T-helper 2 cell (primary cell): ENCODE measurements at regions not wholly inside any gene's neighbourhood (a gene's known extent, or its start where the extent isn't known, plus 50 kb on each side); places are given as distances from the start of the nearest gene placed in this dataset.

Source experiments
- DNase-seq, 5 experiments: peaks; one replicate each; pipeline versions ENCODE4 v3.0.0 to v3.0.0-alpha.2; 2012 to 2022

- DNase-seq: no peak
Observed at GRCh38 chr16:6562986-6563385, 769.7 kb upstream of the RBFOX1 start.

GRCh38 chr16:6560306-6561100 is 772.1 kb upstream of the RBFOX1 start:
- DNase-seq: no peak

GRCh38 chr16:6558661-6559060 is 774.0 kb upstream of the RBFOX1 start:
- no peak for DNase-seq

- no peak for DNase-seq
Observed at GRCh38 chr16:6558126-6558525, 774.5 kb upstream of the RBFOX1 start.

GRCh38 chr16:6557353-6558023 is 775.2 kb upstream of the RBFOX1 start:
- no peak for DNase-seq

GRCh38 chr16:6549415-6549814 is 783.2 kb upstream of the RBFOX1 start:
- no peak for DNase-seq

DNA sequence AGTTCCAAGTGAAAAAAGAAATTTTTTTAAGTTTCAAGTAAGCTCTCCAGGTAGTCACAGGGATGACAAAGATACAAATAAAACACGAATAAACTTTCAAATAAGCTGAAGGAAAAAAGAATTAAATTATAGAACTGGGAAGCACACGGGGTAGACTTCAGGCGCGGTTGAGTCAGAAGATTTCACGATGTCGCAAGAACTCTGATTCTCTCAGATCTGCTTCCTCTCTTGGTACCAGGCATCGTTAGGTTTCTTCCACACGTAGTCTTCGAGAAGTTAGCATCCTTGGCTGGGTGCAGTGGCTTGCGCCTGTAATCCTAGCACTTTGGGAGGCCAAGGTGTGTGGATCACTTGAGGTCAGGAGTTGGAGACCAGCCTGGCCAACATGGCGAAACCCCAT is 784.1 kb upstream of the RBFOX1 start:
- DNase-seq: no peak

DNA sequence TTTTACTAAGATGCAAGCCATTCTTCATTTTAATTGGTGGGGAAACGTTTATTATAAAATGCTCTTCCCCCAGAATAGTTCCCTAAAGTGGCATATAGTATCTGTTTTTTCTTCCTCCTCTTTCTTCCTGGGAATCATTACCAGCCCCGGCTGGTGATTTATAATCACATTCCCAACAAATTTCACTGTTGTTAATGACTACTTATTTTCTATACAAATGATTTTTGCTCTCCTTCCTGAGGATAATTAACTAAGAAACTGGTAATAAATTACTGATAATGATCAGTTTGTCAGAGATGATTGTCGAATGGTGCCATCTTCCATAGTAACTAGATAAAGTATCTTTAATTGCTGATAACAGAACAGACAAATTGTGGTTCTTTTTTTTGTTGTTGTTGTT is 785.5 kb upstream of the RBFOX1 start:
- DNase-seq: no peak

GRCh38 chr16:6545329-6545728 is 787.3 kb upstream of the RBFOX1 start:
- no peak for DNase-seq

DNA sequence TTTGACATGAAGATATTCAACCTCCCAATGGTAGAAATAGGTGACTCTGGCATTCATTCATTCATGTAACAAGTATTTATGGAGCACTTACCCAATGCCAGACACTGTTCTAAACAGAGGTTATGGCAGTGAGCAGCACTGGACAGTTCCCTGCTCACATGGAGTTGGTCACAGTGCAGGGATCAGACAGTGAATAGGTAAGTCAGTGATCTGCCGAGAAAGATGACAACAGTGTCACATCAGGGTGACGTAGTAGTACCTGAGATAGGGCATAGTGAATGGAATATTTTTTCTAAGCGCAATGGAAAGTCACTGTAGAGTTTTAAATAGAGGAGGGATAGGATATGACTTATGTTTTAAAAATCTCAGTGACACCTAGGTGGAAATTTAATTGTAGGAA is 791.4 kb upstream of the RBFOX1 start:
- no peak for DNase-seq

DNA sequence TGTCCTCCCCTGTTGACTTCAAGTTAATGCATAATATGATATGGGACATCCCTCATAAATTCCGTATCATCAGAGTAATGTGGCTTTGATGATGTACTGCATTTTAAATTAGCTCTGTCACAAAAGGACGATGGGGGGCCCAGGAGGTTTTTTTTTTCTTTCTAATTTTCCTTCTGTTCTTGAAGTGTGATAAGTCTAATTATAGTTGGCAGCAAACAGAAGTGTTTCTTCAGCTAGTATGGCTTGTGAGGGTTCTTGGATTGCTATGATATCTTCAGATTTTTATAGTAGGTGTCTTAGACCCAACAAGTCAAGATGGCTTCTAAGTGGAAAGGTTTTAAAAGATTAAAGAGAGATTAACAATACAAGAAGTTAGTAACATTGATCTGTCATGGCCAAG is 796.2 kb upstream of the RBFOX1 start:
- no peak for DNase-seq

DNA sequence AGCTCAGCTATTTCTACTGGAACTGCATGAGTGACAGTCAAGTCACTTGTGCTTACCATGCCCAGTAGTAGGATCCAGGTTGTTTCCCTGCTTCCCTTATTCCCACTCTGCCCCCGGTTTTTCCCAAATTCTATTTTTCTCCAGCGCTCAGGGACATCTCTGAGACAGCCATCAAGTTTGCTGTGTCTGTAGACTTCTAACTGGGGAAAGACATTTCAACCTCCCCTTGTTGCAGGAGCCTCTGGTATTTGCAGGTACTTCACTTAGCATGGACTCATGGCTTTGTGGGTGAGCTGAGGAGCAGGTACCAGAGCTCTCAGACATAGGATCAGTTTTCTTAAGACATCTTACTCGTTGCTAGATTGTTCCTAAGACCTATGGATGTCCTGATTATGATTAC is 801.6 kb upstream of the RBFOX1 start:
- DNase-seq: no peak

DNA sequence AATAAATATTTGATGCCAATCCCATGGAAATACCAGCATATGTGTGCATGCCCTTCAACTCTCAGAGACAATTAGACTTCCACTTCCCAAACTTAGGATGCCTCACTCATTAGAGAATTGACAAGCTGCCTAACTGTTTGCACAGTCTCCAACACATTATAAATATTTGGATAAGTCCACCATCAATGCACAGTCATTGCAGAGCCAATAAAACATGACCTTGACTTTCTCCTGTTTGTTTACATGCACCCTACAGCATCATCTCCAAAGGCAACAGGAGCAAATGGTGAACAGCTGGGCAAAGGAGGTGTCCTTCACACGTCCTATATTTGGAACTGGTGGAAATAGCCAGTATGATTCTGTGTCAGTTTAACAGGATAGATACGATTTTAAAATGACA is 804.4 kb upstream of the RBFOX1 start:
- no peak for DNase-seq

GRCh38 chr16:6527646-6528045 is 805.0 kb upstream of the RBFOX1 start:
- DNase-seq: no peak

GRCh38 chr16:6524501-6524900 is 808.1 kb upstream of the RBFOX1 start:
- DNase-seq: no peak

- DNase-seq: no peak
Observed at GRCh38 chr16:6517020-6517720, 815.5 kb upstream of the RBFOX1 start.

DNA sequence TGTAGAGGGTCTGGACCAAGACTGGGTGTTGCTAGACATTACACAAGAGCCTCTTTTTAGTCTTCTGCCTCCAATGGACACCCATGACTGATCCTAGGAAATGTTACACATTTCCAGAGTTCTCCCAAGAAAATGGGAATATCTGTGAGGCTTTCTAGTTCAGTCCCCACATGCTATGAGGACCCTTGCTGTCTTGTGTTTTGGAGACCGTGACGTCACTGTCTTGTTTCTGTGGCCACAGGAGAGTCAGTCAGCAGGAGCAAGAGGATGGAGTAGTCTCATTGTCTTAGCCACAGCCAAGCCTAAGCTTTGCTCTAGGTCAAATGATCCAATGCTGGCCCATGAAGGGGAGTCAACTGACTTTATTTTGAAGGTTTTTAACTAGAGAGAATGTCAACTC is 820.1 kb upstream of the RBFOX1 start:
- no peak for DNase-seq

- DNase-seq: no peak
Observed at GRCh38 chr16:6510261-6510660, 822.4 kb upstream of the RBFOX1 start.

DNA sequence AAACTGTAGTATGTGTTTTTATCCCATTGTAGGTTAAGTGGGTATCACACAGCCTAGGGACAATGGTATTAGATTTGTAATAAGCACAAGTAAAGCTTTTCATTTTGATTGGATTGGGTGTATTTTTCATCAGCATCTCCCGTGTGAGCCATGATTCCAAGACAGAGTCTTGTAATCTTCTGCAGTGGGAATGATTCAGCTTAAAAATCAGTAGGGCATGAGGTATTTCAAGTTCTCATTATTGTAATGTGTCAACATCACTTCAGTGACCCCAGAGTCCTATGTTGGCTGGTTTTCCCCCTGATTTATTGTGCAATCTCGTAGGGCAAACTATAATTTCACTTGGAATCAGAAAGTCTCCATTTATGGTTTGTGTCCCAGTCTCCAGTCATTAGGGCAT is 833.2 kb upstream of the RBFOX1 start:
- no peak for DNase-seq

DNA sequence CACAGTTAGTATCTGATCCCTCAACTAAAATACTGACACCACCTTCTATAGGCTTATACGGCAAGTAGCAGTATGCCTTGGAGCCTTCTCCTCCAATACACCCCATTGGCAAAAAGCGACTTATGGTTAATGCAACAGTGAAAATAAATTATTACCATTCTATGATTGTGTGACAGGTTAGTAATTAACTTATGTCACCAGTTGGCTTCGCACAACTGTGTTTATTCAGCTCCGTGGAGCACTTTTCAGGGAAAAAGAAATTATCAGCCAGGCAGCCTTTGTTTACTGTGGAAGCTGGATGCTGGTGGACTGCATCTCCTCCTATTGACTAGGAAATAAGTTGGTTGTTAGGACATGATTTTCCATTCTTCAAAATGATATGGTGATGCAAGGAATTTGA is 833.8 kb upstream of the RBFOX1 start:
- no peak for DNase-seq

- no peak for DNase-seq
Observed at GRCh38 chr16:6496996-6497395, 835.6 kb upstream of the RBFOX1 start.

GRCh38 chr16:6495486-6496210 is 837.0 kb upstream of the RBFOX1 start:
- DNase-seq: no peak

DNA sequence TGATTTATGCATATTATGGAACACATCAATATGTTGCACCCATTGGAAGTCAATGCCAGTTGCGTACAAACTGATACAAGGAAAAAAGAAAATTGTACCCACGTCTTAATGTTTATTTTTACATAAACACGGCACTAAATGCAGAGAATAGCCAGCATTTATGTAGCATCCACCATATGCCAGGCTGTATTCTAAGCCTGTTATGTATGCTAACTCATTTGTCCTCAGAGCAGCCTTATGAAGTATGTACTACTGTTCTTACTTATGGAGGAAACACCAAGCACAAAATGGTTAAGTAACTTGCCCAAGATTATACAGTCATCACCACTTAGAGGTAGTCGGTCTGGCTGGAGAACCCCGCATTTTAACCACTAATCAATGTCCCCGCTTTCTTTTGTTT is 837.9 kb upstream of the RBFOX1 start:
- no peak for DNase-seq
